IPS-15b (cell line): ENCODE measurements at regions not wholly inside any gene's neighbourhood (a gene's known extent, or its start where the extent isn't known, plus 50 kb on each side); places are given as distances from the start of the nearest gene placed in this dataset.

Experiments used
- H3K27me3 ChIP-seq: one replicate; pipeline ENCODE4 v1.6.1; 2013; ENCODE audit warnings: low read length; ENCODE audit not compliant: control insufficient read depth, insufficient read depth
- H3K36me3 ChIP-seq: one replicate; pipeline ENCODE4 v1.6.1; 2013; ENCODE audit warnings: low read length; ENCODE audit not compliant: control insufficient read depth, insufficient read depth
- H3K4me1 ChIP-seq: one replicate; pipeline ENCODE4 v1.6.1; 2013; ENCODE audit warnings: mild to moderate bottlenecking, low read length; ENCODE audit not compliant: control insufficient read depth, insufficient read depth
- H3K4me3 ChIP-seq: one replicate; pipeline ENCODE4 v1.5.1; 2013; ENCODE audit warnings: low read depth, low read length
- H3K9ac ChIP-seq: one replicate; pipeline ENCODE4 v1.6.1; 2013; ENCODE audit warnings: low read depth, mild to moderate bottlenecking, low read length
- H3K9me3 ChIP-seq: one replicate; pipeline ENCODE4 v1.6.1; 2013; ENCODE audit warnings: mild to moderate bottlenecking, low read length; ENCODE audit not compliant: control insufficient read depth, insufficient read depth

DNA sequence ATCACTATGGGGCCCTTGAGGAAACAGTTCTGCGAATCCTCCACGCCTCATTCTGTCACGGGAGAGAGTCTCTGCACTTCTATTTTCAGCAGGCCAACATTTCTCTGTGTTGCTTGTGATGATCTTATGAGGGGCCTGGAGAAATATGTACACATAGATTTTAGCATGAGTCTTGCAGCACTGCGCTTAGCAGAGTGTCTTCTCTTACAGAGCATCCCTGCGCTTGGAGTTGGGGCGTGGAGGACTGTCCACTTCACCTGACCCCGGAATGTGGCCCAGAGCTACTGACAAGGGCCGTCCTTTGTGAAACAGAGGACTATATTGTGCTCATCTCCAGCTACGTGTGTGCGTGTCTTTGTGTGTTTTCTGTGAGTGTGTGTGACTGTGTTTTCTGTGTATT is 428.2 kb upstream of the IRX4 start:
- Histone ChIP-seq H3K4me1 (no peaks in the 10 kb centered on the region), H3K27me3 (no peaks in the 10 kb centered on the region), H3K4me3 (no peak overlapping the region), H3K36me3 (no peaks in the 10 kb centered on the region), H3K9me3 (no peaks in the 10 kb centered on the region), H3K9ac (no peak overlapping the region)

DNA sequence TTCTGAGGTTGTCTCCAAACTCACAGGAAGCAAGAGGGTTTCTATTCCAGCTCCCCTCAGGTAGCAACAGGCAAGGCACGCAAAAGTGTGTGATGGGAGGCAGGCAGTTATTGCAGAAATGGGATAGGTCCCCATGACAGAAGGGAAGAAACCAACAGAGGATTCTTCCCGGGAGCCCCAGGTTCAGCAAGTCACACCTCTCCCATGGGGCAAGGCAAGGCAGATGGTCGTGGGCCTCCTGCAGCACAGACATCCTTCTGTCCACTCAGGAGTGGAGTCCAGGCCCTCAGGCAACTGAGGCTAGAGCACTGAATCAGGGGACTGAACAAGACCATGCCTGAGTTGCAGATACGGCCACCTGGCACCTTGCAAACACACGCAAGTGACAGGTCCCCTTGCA is 424.9 kb upstream of the IRX4 start:
- no peak overlapping the region for H3K9ac ChIP-seq
- no peaks in the 10 kb centered on the region for H3K27me3 ChIP-seq
- no peaks in the 10 kb centered on the region for H3K4me1 ChIP-seq
- no peaks in the 10 kb centered on the region for H3K36me3 ChIP-seq
- no peak overlapping the region for H3K4me3 ChIP-seq
- no peaks in the 10 kb centered on the region for H3K9me3 ChIP-seq

DNA sequence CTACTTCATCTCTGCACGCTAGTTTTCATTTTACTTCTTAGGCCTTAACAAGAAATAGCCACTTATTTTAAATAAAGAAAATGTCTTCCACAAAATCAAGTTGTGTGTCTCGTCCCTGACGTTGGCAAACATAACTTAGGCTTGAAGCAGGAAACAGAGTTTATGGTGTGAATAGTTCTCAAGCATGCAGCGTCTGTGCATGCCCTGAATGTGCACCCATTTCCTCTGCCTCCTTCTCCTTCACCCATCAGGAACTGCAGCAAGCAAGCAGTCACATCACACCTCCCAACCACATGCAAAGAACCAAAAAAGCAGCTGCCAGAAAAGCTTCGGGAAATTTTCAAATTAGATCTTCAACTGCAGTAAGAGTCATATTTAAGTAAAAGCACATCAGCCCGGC is 424.0 kb upstream of the IRX4 start:
- H3K9ac ChIP-seq: no peak overlapping the region
- H3K4me3 ChIP-seq: no peak overlapping the region
- H3K36me3 ChIP-seq: no peaks in the 10 kb centered on the region
- H3K27me3 ChIP-seq: no peaks in the 10 kb centered on the region
- peaks cover 2% of the 10 kb centered on the region for H3K4me1 ChIP-seq
- H3K9me3 ChIP-seq: no peaks in the 10 kb centered on the region

DNA sequence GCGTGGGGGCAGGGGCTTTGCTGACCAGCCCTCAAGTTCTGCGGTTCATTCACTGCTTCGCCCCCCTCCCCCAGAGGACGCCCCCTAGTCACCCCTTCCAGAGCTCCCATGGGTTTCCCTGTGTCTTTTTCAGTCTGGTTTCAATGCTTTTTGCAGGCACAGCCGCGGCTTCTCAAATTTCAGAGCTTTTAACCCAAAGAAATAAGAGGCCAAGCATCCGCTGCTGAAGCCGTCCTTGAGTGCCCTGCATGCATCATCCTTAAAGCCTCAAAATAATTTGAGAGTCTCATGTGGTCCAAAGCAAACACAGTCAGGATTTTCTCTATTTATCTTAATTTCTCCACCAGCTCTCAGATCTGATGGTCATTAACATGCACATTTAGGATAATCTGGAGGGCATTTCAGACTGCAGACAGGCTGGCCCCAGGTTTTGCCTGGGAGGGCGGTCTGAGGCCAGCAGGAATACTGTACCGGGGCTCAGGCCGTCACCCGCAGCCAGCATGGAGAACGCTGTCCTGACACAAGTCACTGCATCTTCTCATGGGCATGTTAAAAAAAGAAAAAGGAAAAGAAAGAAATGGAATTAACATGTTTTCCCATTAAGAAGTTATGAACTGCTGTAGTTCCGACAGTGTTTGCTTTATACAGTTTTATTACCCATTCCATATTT is 420.8 kb upstream of the IRX4 start:
- Histone ChIP-seq H3K4me1 (peaks cover 2% of the 10 kb centered on the region), H3K9me3 (no peaks in the 10 kb centered on the region), H3K9ac (no peak overlapping the region), H3K27me3 (no peaks in the 10 kb centered on the region), H3K36me3 (no peaks in the 10 kb centered on the region), H3K4me3 (no peak overlapping the region)

DNA sequence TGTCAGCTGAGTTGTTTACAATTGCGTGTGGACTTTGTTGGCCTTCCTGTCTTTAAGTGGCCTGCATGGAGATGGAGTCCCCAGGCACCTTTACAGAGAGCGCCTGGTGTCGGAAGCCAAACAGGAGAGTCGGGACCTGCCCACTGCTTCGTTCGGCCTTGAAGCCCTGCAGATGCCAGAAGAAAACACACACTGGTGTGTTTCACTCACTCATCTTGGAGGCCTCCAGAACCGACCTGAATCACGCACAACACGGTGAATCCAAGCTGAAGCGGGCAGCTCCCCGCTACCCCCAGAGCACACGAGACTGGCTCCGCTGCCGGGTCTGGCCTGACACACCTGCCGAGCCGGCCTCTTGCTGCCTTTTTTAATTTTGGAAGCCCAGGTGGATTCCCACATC is 419.4 kb upstream of the IRX4 start:
- Histone ChIP-seq H3K4me1 (peaks cover 2% of the 10 kb centered on the region), H3K27me3 (no peaks in the 10 kb centered on the region), H3K9ac (no peak overlapping the region), H3K36me3 (no peaks in the 10 kb centered on the region), H3K4me3 (no peak overlapping the region), H3K9me3 (no peaks in the 10 kb centered on the region)

DNA sequence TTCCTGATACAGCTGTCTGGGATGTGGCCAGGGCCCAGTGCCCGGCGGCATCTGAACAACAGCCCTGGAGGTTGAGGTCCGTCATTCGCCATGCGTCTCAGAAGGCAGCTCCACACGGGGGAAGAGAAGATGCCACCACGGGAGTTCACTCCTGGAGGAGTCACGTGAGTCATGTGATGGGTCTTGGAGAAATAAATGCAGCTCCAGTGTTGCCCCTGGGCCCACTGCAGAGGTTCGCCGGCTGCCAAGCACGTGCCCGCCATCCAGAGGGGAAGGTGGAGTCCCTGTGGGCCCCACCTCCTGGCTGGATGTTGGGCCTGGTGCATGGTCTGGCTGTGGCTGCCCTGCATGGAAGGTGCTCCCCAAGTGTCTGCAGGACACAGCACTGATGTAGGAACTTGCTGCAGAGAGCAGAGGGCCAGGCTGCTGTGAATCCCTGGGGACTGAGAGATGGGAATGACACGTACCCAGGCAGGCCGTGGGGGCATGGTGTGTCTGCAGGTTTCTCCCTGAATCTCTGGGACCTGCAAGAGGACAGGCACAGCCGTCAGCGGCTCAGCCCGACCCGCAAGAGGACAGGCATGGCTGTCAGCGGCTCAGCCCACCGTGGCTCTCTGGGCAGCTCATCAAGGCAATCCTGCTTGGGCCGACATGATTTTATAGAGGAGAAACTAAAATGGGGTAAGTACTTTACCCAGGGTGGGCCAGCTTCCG is 418.3 kb upstream of the IRX4 start:
- Histone ChIP-seq H3K9ac (no peak overlapping the region), H3K4me1 (peaks cover 2% of the 10 kb centered on the region), H3K9me3 (no peaks in the 10 kb centered on the region), H3K36me3 (no peaks in the 10 kb centered on the region), H3K27me3 (no peaks in the 10 kb centered on the region), H3K4me3 (no peak overlapping the region)

DNA sequence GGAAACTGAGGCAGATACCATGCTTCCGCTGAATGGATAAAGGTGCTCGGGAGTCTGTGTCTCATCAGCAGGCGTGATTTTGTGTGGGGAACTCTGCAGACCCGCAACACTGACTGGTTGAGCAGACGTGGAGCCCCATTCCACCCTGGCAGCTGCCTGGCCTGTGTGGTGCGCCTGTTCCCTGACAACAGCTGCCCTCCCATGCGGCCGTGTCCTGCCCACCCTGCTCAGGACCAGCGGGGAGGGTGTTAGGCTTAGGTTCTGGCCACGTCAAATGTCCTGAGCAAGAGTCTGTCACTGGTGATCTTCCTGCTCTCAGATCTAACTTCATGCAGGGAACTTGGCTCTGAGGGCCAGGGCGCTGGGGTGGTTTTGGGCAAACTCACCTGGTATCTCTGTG is 417.7 kb upstream of the IRX4 start:
- Histone ChIP-seq H3K4me3 (no peak overlapping the region), H3K36me3 (no peaks in the 10 kb centered on the region), H3K4me1 (peaks cover 4% of the 10 kb centered on the region), H3K9ac (no peak overlapping the region), H3K27me3 (no peaks in the 10 kb centered on the region), H3K9me3 (no peaks in the 10 kb centered on the region)

DNA sequence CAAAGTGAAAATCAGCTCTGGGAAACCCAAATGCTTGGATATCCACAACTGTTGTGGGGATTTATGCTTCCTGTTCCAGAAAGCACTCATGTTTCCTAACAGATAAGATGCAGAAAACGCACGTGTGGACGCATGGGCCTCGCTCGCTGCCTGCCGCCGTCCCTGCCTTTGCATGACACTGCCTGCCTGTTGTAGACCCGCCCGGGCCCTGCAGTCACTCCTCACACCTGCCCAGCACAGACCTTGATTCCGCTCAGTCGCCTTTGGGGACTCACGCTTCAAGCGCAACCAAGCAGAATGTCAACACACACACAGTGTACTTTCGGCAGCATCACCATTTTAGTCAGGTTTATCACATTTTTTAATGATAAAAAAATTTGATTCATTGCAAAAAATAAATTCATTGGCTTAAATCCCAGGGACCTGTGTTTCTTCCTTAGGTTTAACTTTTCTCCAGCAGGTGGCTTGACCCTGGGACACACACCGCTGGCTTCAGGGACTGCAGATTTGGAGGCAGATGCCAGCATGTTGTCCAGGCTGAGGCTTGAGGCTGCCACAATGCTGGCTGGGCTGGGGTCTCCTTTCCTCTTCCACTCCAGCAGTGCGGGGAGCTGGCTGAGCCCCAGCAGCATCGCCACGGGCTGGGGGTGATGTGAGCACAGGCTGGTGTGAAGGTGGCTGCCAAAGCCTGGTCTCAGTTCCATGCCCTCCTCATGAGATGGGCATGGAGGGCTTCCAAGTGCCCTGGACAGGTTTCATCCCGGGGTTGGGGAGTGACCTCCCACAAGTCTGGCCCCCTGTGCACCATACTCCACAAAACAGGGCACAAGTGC is 416.9 kb upstream of the IRX4 start:
- Histone ChIP-seq H3K4me1 (peaks cover 4% of the 10 kb centered on the region), H3K9me3 (no peaks in the 10 kb centered on the region), H3K9ac (no peak overlapping the region), H3K4me3 (no peak overlapping the region), H3K27me3 (no peaks in the 10 kb centered on the region), H3K36me3 (no peaks in the 10 kb centered on the region)

DNA sequence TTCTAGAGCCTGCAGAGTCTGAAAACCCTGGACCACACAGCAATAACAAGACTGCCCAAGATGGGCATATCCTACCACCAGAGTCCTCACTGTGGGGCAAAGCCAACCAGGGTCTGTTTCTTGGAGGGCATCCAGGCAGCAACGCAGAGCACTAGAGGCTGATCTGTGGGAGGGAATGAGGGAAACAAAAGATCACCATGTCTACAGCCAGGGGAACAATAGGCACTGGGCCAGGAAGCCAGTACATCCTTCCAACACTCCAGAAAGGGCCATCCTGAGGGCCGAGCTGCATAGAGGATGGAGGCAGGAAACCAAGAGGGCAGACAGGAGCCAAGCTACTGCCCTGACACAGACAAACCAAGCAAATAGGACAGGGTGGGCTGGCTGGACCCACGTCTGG is 416.1 kb upstream of the IRX4 start:
- Histone ChIP-seq H3K36me3 (no peaks in the 10 kb centered on the region), H3K9me3 (no peaks in the 10 kb centered on the region), H3K27me3 (no peaks in the 10 kb centered on the region), H3K9ac (no peak overlapping the region), H3K4me1 (peaks cover 4% of the 10 kb centered on the region), H3K4me3 (no peak overlapping the region)

DNA sequence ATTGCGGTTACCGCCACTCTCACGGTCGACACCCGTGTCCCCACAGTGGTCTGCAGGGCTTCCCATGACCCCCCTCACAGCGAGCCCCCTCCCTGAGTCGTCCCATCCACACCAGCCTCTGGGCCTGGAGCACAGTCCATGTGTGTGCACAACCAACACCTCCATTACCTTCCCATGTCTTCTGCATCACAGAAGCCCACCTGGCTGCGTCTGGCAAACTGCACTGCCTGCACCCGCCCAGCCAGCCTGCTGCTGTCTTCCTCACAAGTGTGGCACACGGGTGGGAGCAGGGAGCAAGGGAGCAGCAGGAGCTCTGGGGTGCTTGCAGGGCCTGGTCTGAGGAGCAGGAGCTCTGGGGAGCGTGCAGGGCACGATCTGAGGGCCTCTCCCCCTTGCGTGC is 415.3 kb upstream of the IRX4 start:
- peaks cover 4% of the 10 kb centered on the region for H3K4me1 ChIP-seq
- no peak overlapping the region for H3K9ac ChIP-seq
- H3K27me3 ChIP-seq: no peaks in the 10 kb centered on the region
- H3K9me3 ChIP-seq: no peaks in the 10 kb centered on the region
- H3K4me3 ChIP-seq: no peak overlapping the region
- no peaks in the 10 kb centered on the region for H3K36me3 ChIP-seq

DNA sequence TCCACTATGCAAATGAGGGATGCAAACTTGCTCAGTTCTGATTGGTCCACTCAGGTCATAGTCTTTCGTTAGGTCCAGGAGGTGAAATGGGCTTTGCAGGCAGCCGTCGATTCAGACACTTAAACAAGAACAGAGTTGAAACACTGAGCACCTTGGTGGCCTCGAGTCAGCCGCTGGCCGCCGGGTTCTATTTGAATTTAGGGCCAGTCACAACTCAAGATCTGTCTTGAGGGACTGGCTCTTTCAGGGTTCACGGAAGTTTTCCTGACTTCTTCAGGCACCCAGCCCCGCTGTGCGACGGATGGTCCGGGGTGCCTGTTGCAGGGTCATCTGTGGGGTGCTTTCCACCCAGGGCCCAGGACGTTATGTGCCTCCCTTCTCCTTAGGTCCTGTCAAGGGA is 412.8 kb upstream of the IRX4 start:
- H3K36me3 ChIP-seq: no peaks in the 10 kb centered on the region
- H3K9me3 ChIP-seq: no peaks in the 10 kb centered on the region
- H3K27me3 ChIP-seq: no peaks in the 10 kb centered on the region
- H3K9ac ChIP-seq: no peak overlapping the region
- peaks cover 2% of the 10 kb centered on the region for H3K4me1 ChIP-seq
- H3K4me3 ChIP-seq: no peak overlapping the region

DNA sequence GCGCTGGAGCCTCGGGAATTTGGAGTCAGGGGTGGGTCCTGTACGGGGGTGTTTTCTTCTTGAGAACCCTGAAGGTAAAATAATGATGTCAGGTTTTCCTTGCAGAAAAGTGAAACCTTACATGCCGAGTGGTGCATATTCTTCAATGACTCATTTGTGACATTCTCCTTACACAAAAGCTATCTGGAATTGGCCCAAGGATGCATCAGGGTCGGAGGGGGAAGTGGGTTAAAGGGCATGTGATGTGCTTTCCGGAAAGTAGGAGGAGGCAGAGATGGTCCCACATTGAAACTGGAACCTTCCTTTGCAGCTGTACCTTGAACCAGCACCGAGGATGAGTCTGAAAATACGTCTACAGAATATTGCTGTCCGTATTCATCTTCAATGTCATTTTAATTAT is 411.2 kb upstream of the IRX4 start:
- Histone ChIP-seq H3K4me1 (peaks cover 2% of the 10 kb centered on the region), H3K9ac (no peak overlapping the region), H3K36me3 (no peaks in the 10 kb centered on the region), H3K27me3 (no peaks in the 10 kb centered on the region), H3K4me3 (no peak overlapping the region), H3K9me3 (no peaks in the 10 kb centered on the region)
